ENCODE measurements at regions not wholly inside any gene's neighbourhood (a gene's known extent, or its start where the extent isn't known, plus 50 kb on each side); places are given as distances from the start of the nearest gene placed in this dataset.

DNA sequence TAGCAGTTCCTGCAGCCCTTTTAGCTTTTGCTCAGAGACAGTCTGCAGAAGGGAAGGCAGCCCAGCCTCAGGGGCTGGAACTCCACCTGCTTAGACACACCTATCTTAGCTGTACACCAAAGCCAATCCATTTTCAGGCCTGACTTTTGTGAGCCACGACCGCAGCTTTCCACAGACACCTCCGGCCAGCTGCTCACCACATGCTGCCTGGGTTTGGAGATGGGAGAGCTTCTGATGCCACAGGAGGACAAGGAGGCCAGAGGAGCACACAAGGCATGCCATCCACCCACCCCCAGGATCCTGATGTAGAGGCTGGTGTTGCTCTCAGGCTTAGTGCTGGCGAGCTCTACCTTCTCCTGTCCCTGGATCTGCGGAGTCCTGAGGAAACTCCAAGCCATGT lies 141.8 kb upstream of the NALF2 start:
- DNase-seq = no peak

DNA sequence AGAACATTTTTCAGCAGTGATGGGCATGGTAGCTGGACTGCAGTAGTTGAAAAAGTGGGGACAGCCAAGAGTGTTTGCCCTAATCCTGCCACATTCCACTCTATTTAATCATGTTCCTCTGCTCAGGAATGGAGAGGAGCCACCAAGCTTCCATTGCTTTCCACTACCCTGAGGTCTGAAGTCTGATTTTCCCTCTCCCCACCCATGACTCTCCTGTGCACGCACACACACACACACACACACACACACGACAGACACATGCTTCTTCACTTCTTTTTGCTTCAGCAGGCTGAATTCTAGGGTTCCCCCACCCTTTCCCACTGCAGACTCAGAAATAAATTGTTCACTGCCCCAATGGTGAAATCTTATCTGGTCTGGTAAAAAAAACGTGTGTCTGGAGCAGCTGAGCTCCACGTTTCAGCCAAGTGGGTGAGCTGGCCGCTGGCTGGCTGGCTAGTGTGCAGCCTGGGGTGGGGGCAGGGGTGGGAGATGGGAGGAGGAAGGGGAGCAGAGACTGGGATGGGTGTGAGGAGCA lies 142.7 kb upstream of the NALF2 start:
- DNase-seq = no peak

DNA sequence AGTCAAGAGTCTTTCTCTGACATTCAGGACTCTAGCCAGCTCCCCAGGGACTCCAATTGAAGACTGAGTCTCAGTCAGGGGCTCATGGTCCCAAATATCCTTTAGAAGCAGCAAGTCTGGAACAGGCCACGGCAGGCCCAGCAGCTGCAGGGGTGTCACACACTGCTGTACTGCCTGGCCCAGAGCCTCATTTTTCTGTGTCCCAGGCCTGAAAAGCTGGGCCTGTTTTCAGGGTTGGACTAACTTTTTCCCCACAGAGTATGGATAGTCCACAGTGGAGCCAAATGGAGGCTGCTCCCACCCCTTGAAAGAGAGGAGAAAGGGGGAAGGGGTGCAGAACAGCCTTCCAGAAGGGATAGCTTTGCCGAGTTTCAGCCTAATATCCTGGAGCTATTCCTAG lies 146.8 kb upstream of the NALF2 start:
- DNase-seq = no peak

DNA sequence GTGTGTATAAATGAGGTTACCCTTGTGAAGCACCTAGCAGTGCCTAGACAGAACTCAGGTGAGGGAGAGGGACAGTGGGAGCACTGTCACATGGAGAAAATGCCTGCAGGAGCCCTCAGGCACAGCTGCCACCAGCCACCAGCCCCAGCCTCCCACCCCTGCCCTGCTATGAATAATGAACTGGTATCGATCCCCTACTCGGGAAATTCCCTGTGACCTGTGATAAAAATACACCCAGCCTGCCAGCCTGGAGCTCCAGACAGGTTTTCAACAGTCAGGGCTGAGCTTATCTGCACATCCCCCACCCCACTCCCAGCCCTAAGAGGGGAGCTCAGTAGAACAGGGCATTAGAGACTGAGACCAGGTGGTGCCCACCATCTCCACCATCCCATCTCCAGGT lies 159.6 kb upstream of the PJA1 start:
- no peak for DNase-seq

DNA sequence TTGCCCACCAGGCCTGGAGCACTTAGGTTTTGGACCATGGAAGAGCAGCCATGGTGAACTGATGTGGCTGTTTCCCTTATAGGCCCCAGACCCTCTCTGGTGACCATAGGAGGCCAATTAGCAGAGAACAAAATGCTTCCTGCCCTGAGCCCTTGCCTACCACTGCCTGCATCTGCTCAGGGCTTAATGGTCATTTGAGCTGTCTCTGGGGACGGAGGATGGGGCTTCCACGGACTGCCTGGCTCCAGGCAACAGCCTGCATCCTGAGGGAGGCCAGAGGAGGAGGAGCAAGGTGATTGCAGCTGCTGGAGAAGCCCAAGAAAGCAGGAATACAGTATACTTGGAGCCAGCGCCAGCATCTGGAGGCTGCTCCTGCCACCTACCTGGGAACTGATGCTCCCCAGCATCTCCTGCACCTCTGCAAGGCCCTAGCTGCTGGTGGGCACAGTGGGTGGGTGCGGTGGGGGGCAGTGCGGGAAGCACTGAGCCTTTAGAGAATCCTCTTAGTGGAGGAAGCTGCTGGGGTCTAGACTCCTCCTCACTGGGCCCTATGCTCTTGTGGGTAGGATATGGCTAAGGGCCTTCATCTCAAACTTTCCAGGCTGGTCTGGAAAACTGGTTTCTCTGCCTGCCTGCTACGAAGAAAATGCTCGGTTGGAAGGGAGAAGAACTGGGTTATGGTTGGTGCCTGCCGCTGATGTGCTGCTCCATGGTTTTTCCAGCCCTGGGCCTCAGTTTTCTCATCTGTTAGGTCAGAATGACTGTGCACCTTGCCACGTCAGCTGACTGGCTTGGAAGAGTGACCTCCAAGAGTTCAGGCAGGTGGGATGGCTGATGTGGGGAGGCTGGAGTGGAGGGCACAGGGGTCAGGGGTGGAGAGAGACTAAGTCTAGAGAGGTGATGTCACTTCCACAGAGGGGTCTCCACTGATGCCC lies 158.8 kb upstream of the PJA1 start:
- no peak for DNase-seq

DNA sequence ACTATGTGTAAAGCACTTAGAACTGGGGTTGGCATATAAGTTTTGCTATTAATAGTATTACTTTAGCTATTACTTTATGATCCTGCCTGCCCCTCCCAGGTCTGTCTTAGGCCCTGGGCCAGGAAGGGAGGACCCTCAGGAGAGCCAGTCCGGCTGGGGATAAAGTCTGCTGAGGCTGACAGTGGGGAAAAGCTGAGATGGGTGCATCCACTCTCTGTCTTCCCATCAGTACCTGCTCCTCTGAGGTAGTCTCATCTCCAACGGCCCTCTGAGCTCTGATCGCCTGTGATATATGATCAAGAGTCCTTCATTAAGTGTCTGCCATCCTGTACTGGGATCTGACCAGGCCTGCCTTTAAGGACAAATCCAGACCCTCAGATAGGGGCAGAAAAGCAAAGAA lies 156.5 kb upstream of the PJA1 start:
- no peak for DNase-seq

DNA sequence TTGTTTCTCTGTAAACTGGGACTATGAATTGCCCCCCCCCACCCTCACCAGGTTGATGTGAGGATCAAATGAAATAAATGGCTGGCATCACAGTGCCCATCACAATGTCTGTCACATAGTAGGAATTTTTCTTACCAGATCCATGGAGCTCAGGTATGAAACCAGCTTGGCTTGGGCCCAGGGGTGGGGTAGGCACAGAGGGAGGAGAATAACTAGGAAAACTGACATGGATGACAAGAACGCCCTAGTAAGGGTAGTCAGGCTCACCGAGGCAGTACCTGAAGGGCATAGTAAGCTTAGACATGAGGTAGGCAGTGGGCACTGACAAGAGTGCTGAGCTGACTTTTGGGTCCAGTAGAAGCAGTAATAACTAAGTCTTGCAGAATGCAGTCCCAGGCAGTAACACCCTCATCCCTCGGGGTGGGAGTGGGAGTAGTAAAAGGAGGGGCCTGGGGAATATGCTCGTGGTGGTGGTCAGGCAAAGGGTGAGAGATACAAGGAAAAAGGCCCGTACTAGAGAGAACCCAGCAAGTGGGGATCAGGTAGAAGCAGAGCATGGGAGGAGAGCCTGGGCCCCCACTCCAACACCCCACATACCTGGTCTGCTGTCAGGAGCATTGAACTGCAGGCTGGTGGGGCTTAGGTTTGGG lies 155.9 kb upstream of the PJA1 start:
- no peak for DNase-seq

DNA sequence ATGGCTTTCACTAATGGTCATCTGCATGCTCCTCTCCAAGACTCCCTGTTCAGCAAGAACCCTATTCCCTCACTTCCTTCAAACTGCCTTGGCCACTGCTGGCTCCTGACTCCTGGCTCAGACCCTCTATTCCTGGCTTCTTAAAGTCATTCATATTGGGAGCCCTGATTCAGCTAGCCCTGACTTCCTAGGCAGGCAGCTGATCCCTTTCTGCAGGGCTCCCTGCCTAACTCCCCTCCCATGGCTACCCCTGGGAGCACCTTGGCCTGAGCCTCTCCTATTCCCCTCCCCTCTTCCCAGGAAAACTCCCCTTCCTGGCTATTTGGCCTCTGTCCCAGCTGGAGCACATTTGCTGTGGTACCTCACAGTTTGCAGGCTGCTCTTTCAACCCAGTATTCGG lies 154.9 kb upstream of the PJA1 start:
- no peak for DNase-seq

DNA sequence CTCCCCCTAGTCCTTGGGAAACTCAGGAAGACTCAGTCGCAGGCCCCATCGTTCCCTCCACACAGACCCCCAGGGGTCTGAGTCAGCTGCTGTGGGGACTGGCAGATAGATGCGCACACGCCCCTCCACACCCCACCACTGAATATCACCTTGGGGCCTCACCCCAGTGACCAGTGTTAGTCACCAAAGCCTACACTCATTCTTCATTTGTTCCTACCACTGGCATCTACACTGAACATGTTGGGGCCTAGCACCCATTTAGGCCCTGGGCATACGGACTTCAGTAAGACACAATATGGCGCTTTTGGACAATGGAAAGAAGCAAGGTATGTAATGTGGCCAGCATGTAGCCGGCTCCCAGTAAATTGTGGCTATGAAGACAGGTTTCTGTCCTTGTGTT lies 154.1 kb upstream of the PJA1 start:
- DNase-seq = no peak

DNA sequence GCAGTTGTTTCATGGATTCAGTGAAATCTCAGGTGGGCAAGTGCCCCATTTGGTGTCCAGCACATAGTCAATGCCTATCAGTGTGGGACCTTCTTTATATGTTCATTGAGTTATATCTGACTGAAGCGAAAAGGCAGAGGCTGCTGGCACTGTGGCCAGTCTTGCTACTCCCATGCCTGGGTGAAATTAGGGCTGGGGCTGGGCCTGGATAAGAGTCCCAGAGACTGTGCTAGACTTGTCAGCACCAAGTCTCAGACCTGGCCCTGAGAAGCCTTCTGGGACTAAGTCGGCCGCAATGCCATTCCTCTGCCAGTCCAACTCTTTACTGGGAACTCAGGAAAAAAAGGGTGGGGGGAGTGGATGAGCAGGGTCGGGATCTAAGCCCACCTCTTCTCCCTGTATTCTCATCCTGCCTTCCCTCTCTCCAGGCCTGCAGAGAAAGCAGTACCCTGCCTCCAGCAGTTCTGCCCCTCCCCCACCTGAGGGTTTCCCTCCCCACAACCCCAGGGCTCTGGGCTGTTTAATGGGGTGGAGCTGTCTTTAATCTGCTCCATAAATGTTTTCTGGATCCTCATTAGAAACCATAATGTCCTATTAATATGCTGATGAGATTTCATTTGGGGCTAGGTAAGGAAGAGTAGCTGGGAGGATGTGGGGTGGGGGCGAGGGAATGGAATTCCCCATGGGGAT lies 153.5 kb upstream of the PJA1 start:
- no peak for DNase-seq

DNA sequence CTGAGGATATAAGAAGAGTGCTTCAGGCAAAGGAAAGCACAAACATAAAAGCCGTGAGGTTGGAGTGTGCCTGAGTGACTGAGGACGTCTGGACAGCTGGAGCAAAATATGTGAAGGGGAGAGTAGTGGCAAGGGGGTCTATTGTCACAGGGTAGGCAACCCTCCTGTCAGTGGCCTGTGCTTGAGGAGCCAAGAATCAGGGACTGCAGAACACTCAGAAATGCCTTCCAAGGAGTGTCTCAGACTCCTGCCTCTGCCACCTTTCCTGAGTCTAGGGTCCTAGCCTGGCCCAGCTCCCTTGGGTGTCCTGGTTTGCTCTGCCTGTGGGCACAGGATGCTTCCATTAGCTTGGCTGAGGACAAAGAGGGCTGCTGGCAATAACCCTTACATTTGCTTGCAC lies 152.5 kb upstream of the PJA1 start:
- no peak for DNase-seq

DNA sequence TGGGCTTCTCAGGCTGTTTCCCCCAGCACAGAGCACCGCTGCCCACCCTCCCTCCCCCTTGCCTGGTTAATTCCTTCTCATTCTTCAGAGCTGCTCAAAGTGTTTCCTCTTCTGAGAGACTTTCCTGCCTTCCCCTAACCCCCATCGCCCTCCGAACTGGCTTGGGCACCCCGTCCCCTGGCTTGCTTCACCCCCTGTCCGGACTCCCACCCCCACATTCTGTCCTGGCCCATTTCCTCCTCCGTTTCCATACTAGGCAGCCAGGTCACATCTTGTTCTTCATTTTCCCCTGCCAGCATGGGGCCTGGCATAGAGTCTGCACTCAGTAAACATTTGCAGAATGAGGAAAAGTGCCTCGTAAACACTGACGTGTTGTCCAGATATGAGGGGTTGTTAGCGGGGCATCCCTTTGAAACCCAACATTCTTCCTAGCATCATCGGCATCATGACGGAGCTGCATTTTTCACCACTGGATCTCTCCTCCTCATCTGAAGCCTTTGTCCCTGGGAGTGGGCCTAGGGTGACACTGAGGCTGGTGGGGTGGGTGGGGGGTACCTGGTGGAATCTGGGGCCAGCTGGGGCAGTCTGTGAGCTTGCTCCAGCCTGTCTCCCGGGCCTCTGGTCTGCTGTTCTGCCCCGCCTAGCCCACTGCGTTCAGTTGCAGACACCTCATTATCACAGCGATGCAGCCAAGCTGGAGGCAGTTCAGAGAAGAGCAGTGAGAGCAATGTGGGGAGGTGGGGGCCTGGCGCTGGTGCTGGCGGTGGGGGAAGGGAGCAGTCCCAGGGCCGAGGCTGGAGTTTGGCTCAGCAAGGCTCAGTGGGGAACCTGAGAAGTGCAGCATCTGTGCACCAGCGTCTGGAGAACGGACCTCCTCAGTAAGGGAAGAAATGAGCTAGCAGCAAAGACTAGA lies 149.4 kb upstream of the PJA1 start:
- no peak for DNase-seq

DNA sequence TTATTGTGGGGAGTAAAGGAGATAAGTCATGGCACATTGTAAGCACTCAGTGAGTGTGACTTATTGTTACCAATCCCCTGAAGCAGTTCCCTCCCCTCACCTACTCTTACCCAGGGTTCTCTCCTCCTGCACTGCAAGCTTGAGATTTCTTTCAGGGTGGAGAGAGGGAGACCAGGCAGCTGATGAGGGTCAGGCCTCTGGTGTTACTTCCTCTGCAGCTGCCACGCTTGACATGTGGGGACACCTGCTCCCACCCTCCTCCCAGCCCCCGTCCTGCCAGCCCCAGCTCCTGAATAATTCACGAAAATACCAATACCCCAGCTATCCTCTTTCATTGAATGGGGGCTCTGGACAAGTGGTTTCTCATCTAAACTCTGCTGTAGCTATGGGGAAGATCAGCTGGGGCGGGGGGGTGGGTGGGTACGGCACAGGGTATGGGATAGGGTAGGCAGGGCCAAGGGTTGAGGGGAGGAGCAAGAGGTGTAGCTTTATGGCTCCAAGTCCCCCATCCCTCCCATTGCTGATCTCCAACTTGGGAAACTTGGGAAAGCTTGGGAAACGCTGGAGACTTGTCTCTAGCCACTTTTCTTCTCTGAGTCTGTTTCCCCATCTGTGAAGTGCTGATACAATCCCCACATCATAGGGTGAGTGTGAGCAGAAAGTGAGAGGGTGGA lies 148.5 kb upstream of the PJA1 start:
- DNase-seq = no peak

DNA sequence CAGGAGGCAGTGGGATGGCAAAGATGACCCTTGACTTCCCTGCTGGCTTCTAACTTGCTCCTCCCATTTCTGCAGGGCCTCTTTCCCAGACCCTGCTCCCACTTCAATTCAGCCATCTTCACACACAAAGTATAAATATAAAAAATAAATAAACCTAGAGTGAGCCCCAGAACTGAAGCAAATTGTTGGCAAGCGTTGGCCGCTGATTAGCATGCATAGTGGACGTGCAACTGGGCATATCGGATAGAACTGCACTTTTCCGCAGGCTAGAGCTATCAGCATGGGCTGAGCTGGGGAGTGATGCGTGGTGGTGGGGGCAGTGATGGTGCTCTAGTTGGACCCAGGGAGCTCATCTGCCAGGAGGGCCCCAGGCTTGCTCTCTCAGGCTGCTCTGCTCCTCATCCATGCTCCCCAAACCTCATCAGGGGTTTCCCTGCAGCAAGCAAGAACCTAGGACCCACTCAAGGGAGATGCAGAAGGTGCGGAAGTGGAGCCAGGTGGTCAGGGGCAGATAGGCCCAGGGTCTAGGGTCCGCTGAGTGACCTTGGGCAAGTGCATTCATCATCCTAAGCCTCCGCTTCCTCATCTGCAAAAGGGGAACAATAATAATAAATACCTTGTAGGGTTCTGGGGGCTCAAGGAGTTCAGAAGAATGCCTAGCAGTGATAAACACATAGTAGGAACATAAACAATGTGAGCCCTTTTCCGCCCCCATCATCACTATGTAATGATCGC lies 146.8 kb upstream of the PJA1 start:
- no peak for DNase-seq

DNA sequence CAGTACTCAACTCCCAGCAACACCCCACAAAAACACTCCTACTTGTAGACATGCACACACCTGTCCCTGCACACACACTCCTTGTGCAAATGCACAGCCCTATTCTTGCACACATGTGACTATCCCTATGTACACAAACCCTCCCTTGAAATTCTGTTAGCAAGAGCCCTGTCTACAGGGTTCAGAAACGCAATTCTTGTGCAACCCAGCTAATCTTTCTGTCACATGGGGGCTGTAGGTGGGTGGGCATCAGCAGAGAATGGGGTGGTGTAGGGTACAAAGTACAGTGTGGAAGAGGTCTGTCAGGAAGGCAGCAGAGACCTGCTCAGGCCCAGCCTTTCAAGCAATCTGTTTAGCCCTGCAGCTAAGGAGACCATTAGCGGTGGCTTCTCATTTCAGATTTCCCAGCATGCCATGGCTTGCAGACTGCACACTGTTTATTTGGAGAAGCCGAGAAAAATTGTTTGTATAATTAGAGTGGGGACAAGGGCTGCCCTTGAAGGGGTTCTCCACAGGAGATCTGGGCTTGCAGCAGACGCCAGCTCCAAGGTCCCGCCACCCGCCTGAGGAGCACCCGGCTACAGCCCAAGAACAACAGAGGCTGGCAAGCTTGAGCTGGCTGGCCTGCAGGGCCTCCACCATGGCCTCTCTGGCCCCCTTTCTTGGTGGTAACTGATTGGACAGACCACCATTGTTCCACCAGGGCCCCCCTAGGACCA lies 144.0 kb upstream of the PJA1 start:
- DNase-seq = no peak

DNA sequence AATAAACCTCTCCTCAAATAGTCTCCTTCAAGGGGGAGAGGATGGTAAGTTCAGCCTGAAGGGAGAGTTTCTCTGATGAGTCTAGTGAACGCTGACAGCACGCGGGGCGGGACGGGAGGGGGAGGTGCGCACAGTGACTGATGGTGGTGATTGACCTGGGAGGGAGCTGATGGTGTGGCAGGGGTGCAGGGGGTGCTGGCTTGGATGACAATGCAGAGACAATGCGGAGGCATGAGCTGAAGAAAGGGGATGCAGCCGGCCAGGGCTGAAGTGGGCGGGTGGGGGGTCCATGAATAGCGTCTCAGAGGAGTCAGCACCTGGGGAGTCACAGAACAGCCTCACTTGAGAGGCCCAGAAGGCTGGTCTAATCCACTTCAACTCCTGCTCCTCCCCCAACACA lies 142.5 kb upstream of the PJA1 start:
- no peak for DNase-seq

DNA sequence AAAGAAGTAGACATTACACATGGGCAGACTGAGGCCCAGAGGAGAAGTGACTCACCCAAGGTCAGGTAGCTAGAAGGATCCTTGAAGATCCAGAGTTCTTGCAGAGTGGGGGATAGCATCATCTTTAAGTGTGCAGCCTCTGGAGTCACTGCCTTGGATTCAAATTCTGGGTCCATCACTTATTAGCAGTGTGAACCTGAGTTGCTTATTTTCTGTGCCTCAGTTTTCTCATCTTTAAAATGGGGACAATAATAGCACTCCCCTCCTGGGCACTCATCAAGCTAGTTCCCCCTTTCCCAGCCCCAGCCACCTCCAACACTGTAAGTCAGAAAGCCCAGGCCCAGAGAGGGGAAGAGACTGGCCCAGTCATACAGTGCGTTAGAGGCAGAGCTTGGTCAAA lies 141.8 kb upstream of the PJA1 start:
- DNase-seq = no peak

DNA sequence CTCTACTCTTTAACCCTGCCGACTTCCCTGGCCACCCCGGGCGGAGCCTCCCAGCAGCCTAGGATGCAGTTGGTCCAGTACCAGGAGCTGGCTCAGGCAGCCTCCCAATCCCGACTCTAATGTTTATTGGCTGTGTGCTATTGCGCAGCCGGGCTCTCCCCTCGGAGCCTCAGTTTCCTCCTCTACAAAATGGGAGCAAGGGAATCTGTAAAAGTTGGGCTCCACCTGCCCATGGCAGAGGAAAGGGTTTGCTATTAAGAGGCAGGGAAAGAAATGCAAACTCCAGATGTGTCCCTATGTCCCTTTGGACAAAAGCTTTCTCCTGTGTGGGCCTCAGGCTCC lies 140.8 kb upstream of the PJA1 start:
- DNase-seq = no peak

DNA sequence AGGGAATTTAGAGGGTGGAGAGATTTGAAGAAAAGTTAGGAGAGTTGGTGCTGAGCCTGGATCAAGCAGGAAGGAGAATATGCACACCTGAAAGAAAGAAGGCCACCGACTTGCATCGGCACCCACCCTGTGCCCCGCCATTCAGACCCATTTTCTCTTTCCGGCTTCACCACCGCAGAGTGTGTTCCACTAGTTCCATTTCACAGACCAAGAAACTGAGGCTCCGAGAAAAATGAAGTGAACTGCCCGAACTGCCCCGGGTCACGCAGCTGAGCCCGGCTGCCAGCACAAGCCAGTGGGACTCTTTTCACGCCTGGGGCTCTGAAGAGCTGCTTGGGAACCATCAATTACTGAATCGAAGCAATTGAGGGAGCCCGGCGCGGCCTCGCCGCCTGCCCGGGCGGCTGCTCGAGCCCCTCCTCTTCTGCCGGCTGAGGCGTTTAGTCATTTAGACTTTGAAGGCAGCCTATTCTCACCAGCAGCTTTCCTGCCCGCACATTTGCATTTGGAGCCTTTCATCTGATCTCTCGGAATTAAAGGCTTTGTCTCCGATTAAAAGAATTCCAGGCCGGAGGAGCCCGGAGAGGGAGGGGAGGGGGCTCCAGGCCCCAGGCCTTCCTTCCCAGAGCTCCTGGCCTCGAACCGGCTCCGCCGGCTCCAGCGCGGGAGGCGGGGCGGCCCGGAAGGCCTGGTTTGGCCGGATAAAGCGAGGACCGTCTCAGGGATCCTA lies 140.2 kb upstream of the PJA1 start:
- DNase-seq = no peak

DNA sequence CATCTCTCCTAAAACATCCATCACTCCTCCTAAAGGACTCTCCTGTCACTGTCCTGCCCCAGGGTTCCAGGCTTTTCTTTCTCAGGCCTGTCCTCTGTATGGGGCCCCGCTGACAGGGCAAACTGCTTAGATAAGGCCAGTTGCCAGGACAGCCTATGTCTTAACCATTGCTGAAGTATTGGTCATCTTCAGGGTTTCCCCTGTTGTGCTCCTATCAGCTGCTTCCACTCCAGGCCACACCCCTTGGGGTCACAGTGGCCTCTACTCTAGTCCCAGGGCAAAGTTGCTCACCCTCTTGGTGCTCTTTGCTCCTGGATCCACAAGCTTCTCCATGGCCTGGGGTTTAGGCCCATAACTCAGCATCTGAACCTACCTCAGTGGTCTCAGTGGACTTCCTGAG lies 138.0 kb upstream of the PJA1 start:
- DNase-seq = no peak
